NCI-H69 (cell line): ENCODE measurements at regions not wholly inside any gene's neighbourhood (a gene's known extent, or its start where the extent isn't known, plus 50 kb on each side); places are given as distances from the start of the nearest gene placed in this dataset.

Source experiments
- DNase-seq: peaks from one replicate; lab custom pipeline; 2025; lab: John Stamatoyannopoulos, UW

DNA sequence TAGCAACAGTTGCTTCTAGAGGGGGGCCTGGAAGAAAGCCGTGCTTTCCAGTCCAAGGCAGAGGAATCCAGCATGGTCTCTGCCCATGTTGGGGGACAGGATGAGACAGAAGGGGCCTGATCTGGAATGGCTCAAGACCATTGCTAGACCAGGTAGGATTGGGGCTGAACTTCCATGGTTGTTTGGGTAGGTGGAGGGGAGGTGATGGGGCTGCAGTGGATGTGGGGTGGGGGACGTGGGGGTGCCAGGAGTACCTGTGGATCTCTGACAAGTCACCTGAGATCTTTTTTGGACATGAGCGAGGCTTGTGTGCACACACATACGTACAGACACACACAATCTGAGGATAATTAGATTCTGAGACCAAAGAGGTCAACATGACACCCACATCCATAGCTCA lies 228.7 kb upstream of the SKOR2 start:
- no peak for DNase-seq

DNA sequence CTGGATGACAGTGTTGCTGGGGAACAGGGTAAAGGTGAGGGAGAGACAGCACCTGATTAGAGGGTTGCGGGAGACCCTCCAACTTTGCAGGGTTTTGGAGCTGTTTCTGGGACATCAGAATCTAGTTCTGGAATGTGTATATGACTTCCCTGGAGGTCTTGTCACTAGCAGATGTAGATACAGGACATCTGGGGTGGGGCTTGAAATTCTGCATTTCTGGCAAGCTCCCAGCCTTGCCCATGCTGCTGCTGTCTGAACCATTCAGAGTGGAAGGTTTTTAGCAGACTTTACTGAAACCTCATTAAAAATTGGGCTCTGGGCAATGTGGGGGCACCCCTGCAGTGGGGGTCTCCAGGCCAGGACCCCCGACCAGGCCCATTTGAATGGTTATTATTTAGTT lies 220.3 kb upstream of the SKOR2 start:
- no peak for DNase-seq

DNA sequence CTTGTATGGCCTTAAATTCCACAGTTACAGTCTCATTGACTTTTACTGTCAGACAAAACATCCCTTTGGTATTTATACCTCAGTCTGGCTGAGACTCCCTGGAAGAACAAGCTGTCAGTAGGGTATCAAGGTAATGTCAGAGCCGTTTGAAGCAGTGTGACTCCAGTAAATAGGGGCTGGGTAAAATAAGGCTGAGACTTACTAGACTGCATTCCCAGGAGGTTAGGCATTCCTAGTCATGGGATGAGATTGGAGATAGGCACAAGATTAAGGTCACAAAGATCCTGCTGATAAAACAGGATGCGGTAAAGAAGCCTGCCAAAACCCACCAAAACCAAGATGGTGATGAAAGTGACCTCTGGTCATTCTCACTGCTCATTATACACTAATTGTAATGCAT lies 219.5 kb upstream of the SKOR2 start:
- DNase-seq = no peak

DNA sequence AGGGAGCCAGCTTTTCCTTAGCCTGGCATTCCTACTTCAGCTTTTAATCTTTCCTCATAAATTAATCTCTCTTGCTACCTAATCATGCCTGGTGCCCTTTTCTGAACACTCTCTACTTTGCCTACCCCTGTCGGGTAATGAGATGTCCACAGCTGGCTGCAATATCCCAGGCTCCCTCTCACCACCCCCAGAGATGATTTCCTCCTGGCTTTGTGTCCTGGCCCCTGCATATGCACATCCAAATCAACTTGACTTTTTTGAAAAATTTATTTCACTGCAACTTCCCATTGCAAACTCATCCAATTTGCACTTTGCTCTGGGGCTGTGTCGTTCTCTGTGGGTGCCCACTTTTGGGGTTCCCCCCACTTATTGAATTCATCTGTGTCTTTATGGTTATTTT lies 218.1 kb upstream of the SKOR2 start:
- no peak for DNase-seq

DNA sequence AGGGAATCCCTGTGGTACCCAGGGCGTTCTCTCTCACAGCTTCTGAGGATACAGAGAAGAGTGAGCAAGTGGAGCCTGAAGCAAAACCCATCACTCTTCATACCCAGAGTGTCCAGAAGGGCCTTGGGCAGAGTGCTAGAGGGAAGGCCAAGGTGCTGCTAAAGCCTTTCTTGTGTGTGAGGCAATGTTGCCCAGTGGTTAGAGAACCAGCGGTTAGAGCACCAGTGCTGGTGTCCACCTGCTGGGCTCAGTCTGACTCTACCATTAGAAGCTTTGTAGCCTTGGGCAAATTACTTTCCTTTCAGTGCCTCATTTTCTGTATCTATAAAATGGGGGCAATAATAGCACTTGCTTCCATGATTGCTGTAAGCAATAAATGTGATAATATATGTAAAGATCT lies 210.5 kb upstream of the SKOR2 start:
- no peak for DNase-seq

DNA sequence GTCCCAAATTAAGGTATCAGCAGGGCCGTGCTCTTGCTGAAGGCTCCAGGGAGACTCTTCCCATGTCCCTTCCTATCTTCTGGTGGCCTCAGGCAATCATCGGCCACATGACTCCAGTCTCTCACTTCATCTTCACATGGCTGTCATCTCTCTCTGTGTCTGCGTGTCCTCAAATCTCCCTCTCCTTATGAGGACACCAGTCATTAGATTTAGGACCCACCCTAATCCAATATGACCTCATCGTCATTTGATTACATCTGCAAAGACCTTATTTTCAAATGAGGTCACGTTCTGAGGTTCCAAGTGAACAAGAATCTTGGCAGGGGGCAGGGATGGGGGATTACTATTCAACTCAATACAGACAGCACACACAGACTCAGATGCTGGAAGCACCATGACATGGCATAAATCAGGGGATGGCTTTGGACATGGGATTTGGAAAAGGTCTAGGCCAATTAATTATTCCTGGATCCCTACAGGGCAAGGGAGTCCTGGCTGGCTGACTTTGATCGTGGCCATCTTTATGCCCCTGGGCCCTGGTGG lies 210.0 kb upstream of the SKOR2 start:
- no peak for DNase-seq

DNA sequence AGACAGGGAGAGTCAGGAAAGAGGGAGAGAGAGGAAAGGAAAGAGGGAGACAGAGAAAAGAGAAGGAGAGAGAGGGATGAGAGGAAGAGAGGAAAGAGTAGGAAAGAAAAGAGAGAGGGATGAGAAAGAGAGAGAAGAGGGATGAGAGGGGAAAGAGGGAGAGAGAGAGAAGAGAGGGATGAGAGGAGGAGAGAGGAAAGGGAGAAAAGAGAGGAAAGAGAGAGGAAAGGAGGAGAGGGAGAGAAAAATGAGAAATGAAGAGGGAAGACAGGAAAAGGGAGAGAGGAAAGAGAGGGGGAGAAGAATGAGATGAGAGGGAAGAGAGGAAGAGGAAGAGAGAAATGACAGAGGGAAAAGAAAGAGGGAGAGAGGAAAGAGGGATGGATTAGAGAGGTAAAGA lies 207.0 kb upstream of the SKOR2 start:
- DNase-seq = no peak

DNA sequence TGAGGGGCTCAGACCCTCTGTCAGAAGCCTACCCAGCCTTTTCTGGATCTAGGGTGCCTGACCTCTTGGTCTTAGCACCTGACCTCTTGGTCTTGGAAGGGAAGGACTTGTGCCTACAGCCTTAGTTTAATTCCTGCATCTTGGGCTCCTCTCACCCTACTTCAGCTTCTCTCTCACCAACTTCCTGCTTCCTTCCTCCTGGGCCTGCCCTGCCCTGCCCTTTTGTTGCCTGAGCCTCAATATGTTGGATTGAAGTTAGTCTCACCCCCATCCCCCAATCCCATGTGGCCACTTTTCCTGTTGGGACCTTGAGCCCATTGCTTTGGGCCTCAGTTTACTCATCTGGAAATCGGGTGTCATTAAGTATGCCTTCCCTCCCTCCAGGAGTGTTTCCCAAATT lies 206.2 kb upstream of the SKOR2 start:
- DNase-seq = no peak

DNA sequence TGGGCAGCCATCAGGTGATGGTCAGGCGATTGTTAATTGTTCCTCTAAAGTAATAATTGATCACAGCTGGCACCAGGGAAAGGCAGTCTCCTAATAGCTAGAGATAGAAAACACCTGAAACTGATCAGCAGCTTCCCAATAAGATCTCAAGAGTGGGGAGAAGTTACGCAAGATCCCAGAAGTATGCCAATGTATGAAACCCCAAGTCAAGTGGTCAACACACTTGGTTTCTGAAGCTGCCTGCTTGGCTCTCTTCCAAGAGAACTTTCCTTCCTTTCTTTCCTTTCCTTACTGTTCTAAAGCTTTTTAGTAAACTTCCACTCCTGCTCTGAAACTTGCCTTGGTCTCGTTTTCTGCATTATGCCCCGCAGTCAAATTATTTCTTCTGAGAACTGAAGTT lies 201.6 kb upstream of the SKOR2 start:
- DNase-seq = no peak

DNA sequence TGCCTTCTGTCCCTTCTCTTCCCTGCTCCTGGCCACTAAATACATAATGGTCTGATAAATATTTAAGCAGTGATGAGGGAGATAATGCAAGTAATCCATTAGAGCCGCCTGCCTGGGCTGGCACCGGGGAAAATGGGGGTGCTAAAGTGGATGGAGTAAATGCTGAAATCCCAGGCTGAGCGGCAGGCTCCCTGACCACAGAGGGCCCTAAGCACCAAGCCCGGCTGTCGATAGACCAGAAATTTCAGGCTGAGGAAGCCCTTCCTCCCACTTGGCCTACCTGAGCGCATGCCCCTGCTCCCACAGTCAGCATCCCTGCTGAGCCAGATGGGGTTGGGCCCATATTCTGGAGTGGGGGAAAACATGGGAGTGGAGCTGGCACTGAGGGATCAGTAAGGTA lies 197.5 kb upstream of the SKOR2 start:
- no peak for DNase-seq

DNA sequence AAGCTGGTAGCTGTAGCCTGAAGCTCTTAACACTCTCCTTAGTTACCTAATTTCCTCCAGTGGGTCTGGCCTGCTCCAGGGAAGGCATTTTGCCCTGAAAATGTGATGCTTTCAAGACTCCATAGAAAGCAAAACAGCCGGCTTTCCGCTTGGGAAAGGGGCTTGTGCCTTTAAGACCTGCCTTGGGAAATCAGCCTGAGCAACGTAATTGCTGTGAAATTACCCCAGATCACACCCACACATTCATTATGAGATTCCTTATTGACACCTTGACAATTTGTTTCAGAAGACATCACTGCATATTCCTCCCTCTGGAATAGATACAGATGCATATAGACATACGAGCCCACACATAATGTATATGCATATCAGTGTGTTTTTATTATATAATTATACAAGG lies 190.5 kb upstream of the SKOR2 start:
- no peak for DNase-seq

DNA sequence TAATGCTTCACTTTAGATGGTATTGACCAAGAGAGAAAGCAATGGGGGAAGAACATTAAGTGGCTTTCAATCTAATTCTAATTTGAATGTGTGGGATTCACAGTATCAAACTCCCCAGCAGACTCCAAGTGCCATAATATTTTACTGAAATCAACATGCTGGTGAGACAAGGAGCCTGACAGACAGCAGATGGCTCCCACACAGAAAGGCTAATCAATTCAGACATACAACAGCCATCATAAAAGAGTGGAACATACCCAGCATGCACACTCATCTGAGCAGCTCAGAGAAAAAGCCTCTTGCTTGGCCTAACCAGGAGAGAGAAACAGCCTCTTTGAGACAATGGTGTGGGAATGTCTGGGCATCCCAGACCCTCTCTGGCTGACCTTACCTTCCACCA lies 186.5 kb upstream of the SKOR2 start:
- no peak for DNase-seq

DNA sequence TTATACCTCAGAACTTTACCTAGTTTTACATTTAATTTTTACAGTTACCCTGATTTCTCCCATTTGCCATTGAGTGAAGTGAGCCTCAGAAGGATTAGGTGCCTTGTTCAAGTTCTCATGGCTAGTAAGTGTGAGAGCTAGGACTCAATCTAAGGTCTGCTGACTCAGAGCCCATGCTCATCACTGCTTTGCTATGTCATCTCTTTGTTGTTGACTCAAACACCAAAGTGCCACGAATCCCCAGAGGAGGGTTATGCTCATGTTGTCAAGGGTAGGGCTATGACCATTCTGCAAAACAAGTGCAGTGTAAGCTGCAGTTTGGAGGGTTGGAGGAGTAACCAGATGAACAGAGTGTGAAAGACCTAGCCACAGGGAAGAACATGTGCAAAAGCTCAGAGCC lies 185.4 kb upstream of the SKOR2 start:
- no peak for DNase-seq

DNA sequence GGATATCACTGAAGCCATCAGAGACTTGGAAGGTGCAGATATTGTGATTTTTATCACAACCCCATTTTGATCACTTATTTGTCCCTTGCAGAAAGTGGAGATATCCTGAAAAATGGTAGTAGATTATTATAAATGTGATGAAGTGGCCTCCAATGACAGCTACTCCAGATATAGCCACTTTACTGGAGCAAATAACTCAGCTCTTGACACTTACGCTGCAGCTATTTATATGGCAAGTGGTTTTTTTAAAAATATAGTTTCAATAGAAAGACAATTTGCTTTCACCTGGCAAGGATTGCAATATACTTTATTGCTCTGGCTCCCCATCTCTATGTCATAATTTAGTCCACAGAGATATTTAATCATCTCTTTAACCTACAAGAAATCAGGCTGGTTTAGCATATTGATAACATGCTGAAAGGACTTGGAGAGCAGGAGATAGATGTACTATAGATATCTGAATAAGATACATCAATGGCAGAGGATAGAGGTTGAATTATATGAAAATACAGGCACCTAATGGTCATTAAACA lies 182.8 kb upstream of the SKOR2 start:
- DNase-seq = no peak

DNA sequence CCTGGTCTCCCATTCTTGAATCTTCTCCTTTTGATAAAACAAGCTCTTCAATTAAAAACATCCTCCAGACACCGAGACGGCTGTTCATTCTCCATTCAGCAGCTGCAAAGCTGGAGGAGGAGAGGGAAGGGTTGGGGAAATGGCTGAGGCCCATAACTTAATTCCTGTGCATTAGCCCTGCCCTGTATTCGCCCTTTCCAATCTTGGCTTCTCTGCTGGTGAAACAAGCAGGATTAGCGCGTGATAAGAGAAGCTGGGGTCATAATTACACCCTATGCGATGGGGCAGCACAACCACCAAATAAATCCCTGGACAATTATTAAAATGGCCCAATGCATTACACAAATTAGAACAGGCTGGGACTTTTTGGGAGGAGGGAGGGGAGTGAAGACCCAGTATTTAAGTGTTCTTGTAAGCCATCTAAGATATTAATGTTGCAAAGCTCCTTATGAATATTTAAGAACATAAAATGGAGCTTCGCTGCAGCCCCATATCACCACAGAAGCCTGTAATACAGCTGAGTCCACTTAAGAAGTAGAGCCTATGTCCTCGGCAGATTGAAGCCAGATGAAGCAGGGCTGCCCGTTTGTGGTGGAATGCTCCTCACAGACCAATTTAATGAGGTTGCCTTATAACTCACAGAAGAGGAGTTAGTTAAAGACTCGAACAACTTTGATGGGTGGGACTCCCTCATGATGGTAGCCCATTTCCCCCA lies 176.6 kb upstream of the SKOR2 start:
- no peak for DNase-seq

DNA sequence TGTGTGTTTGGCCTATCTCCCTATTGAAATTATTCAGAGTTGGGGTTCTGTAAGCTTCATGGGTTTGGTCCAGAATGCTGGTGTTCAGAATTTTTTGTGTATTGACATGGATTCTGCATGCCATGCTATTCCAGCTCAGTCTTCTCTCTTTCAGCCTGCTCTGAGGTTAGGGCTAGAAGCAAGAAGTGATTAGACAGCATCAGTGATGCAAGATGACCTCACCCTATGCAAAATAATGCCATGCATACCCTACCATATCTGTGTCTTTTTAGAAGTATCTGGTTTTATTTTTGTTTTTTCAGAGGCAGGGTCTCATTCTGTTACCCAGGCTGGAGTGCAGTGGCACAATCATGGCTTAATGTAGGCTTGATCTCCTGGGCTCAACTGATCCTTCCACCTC lies 175.6 kb upstream of the SKOR2 start:
- no peak for DNase-seq

DNA sequence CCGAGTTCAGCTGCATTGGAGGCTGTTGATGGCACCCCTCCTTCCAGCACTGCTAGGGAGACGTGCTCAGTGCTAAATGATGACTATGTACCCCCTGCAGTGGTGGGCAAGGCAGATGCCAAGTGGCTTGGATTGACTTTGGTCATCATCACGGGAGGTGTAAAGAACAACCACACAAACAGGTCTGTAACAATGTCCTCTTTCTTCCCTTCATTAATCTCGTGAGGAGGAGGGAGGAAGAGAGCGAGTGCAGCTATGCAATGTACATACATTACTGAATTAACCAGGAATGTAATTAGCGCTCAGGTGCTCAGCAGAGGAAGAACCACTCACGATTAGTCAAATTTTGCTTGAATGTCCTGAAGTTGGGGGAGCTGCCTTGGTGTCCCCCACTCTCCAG lies 173.9 kb upstream of the SKOR2 start:
- DNase-seq = no peak

DNA sequence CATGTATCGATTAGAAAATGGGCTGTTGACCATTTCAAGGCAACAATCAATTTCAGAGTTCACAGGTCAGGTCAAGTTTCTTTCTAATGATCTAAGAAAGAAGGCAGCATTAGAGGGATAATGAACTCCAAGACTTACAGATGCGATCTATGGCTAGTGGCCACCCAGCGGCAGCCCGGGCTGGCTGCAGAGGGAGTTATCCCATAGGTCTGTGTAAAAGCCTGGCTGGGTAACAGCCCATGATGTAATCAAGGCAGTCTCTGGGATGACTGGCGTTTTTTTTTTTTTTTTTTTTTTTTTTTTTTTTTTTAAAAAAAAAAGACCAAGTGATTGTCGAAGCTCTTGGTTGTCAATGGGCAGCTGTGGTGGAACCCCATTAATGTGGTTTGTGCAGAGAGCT lies 171.1 kb upstream of the SKOR2 start:
- no peak for DNase-seq

DNA sequence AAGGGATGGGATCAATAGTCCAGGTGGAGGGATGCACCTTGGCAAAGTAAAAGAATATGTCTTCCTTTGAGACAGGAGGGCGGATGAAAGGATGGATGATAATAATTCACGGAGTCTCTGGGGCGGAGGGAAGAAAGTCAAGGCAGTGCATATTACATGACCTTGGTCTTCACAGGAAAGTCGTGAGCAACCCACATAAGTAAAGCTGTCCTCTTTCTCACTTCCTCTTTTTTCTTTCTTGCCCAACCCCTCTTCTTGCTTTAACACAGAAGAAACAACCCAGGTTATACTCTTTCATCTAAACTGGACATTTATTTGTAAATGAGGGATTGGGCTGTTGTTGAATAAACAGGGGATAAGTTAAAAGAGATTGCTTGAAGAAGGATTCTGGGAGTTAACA lies 168.7 kb upstream of the SKOR2 start:
- DNase-seq = no peak

DNA sequence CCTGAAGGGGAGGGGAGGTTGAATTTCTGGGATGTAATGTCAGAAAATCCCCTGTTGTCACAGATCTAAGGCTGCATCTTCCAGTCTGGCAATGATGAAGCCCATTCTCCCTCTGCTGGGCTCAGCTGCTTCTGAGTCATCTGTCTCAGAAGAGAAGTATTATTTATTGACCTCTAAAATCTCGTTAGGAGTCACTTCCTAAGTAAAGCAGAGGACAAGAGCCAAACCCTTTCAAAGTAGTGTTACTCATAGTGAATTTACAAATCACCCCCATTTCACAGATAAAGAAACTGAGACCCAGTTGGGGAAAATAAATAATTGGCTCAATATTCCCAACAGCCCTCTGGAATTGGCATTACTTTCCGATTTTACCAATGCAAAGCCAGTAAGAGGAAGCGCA lies 167.3 kb upstream of the SKOR2 start:
- peak; percentile 50 for DNase-seq

DNA sequence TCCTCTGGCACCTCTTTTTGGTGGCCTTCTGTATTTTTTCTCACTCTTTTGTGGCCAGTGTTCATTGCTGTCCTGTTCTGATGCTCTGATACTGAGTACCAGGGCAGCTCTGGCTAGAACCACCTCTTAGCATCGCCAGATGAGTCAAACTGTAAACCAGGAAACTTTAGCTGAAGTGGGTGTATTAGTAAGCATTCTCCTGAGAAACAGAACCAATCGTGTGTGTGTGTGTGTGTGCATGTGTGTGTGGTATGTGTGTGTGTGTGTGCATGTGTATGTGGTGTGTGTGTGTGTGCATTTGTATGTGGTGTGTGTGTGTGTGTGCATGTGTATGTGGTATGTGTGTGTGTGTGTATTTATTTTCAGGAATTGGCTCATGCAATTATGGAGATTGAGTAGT lies 166.3 kb upstream of the SKOR2 start:
- DNase-seq = no peak

DNA sequence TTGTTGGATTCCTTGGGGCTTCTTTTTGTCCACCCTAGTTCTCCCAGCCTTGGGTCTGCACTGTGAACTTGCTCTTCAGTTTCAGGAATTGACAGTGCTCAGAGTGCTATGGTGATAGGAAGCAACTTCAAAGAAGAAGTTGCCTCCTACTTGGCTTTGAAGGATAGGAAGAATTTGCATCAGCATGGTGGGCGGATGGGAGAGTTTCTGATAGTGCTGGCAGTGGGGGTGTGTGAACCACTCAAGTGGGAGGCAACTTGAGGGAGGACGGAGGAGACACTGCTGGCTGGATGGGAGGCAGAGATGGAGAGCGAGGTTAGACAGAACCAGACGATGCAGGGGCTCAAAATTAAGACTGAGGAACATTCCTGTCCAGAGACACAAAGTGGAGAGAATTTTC lies 164.4 kb upstream of the SKOR2 start:
- DNase-seq = no peak

DNA sequence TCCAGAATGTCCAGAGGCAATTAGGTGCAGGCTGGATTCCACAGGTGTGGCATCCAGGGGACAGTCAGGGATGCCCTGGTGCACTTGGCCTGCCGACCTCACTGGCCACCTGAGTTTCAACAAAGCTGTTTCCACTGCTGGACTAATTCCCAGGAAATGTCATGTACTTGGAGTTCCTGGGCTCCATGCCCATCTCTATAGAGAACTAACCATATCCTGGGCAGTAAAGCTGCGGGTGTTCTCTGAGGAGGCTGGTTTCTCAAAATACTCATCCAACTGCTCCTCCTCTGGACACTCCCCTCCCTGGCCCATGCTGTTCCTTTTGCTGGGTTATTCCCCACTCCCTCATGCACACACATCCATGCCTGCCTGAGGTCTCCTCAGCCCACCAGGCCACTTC lies 161.9 kb upstream of the SKOR2 start:
- peak; percentile 92 for DNase-seq

DNA sequence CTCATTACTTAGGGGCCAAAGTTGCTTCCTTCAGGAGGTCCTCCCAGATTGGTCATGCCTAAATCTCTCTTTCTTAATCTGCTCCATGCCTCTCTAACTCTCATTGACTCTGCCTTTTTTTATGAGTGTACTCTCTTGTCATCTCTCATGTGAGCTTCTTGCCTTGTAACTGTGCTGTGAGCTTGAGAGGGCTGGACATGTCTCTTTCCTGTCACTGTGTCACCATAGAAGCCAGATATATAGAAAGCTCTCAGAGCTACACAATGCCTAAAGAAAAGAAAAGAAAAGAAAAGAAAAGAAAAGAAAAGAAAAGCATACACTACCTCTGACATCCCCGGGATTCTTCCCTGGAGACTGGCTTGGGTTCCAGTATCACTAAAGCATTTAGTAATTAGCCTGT lies 161.5 kb upstream of the SKOR2 start:
- no peak for DNase-seq
